Dermis microvascular lymphatic vessel endothelial cell (primary cell): ENCODE measurements at regions not wholly inside any gene's neighbourhood (a gene's known extent, or its start where the extent isn't known, plus 50 kb on each side); places are given as distances from the start of the nearest gene placed in this dataset.

ENCODE experiments used
- DNase-seq, 2 donors: peaks; one replicate each; pipeline versions ENCODE4 v3.0.0 to v3.0.0-alpha.2; 2010; ENCODE audit warnings: low read depth in 2 of 2

GRCh38 chr18:21996351-21996826, 173.0 kb upstream of the GATA6 start:
- DNase-seq, result no peak

DNA sequence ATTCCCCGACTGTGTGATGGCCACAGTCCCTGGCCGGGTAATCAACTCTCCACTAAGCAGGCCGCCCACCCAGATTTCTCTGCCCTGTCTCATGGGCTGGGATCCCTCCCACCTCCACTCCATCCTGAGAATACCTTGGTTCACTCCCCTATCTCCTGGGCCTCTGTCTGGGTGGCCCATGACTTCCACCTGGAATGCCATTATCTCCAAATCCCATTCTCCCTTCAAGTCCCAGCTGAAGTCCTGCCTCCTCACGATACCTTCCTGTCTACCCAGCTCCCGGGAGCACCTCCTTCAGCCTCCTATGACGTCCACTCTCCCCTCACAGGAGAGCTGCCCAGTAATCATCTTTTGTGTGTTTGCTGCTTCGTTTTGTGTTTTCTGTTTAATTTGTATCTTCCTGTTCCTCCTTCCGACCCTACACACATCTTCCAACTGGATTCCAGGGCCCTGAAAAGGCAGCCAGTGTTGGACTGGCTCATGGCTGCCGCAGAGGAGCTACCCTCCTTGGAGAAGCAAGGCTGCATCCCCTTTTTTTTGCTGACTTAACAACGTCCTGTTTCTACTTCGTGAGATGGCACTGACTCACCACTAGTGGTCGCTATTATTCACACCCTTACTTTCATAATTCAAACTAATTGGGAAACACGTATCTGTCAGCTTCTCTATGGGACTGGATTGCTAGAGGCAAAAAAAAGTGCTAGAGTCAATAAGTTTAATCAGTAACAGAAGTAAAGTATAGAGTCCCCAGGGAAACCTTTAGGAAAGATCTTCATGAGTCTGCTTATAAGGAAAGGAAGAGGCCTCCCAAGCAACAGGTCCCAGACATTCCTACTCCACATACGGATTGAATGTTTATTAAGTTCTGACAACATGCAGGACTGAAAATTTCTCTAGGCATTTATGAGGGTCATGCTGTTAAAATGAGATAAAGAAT, 171.9 kb upstream of the GATA6 start:
- DNase-seq, result peak; percentile 36 to 54

DNA sequence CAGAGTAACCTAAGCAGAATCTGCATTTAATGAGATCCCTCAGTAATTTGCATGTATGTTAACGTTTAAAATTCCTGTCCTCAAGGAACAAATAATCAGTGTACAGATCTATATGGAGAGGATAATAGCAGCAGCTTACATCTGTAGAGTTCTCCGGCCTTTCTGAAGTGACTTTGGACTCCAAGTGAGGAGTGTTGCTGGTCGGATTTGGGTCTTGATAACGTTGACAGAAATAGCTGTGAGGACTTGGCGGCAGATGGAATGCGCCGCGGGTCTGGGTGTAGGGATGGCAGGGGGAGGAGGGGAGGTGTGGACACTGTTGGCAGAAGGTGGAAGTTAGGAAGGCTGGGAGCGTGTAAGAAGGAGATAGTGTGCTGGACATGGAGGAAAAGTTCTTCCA, 170.9 kb upstream of the GATA6 start:
- DNase-seq, result no peak

- no peak for DNase-seq
Observed at GRCh38 chr18:22001912-22002487, 167.4 kb upstream of the GATA6 start.

DNA sequence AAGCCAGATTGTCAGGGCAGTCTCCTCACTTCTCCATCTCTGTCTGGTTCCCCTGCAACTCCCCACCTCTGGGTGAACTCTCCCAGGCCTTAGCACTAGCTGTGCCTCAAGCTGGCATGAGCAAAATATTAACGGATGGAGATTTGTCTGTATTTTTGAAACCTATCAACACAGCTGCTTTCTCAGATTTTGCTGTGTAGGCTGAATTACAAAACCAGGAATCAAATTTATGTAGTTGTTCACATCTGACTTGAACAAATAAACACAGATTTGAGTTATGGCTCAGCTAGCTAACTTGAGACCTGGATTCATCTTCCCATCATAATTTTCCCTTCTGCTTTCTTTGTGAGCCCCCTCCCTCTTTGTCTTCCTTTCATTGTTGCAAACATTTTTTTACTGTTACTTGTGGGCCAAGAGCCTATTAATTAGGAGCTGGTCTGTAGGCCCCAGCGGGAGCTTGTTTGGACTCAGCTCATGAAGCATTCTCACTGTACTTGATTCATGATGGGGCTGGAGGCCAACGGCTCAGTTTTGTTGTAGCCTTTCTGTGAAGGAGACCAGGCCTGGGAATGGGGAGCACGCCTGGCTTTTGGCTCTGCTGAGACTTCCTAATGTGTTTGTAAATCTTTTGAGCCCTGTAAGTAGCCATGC, 164.1 kb upstream of the GATA6 start:
- no peak for DNase-seq

- DNase-seq, result no peak
Observed at GRCh38 chr18:22006458-22006857, 162.9 kb upstream of the GATA6 start.

DNA sequence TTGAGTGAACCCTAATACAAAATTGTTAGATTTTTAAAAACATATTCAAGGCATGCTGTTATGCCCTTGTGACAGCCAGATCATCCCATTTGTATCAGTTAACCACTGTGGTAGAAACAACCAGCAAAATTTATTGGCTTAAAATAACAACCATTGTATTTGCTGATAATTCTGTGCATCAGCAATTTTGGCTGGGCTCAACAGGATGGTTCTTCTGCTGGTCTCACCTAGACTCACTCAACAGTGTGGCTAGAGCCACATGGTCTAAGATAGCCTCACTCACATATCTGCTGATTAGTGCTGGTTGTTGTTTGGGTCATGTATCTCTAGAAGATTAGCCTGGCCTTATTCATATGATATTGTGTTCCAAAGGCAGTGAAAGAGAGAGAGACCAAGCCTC, 160.1 kb upstream of the GATA6 start:
- no peak for DNase-seq

DNA sequence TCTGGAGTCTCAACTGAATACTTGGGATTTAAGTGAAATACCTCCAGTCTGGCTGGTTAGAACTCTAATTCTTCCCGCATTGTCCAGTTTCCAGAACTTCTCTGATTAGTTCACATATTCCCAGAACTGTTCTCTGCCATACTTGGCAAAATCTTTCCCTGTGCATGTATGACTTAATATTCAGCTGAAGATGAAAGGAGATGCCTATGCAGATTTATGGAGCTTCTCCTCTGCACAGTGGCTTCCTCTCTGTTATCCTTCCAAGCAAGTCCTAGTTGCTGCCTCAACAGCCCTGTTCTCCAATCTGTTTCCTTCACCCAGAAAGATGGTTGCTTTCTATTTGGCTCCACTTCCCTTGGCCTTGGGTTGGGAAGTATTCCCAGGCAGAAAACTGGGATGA, 155.4 kb upstream of the GATA6 start:
- DNase-seq, result no peak

DNA sequence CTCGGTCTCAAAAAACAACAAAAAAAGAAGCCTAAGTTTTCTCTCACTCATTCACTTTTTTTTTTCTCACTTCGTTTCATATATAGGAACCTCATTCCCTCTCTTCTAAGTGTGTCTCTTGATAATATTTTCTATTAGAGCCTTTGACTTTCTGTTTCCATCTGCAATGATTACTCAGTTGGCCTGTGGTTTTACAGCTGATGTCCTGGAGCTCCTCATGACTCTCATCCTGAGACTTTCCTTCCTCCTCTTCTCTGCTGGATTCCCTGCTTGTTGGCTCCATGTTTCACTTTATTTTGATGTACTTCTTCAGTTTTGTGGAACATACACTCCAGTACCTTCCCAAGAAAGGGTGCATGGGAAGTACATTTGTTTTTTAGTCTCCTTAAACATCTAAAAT, 154.2 kb upstream of the GATA6 start:
- DNase-seq, result no peak

DNA sequence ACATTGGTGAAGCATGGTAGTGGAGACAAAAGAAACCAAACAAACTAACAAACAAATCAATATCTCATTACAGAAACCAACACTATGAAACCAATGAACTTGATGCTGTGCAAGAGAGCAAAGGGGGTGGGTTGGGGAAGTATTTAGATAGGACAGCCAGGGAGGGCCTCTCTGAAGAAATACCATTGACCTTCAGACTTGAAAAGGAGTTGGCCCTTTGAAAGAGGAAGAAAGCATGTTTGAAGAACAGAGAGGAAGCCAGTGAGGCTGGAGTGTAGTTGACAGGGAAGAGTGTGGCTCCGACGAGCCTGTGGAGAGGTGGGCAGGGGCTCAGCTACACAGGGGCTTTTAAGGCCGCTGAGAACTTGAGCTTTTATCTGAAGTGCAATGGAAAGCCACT, 151.0 kb upstream of the GATA6 start:
- no peak for DNase-seq

- no peak for DNase-seq
Observed at GRCh38 chr18:22019193-22019592, 150.2 kb upstream of the GATA6 start.

- no peak for DNase-seq
Observed at GRCh38 chr18:22020127-22020866, 149.1 kb upstream of the GATA6 start.

DNA sequence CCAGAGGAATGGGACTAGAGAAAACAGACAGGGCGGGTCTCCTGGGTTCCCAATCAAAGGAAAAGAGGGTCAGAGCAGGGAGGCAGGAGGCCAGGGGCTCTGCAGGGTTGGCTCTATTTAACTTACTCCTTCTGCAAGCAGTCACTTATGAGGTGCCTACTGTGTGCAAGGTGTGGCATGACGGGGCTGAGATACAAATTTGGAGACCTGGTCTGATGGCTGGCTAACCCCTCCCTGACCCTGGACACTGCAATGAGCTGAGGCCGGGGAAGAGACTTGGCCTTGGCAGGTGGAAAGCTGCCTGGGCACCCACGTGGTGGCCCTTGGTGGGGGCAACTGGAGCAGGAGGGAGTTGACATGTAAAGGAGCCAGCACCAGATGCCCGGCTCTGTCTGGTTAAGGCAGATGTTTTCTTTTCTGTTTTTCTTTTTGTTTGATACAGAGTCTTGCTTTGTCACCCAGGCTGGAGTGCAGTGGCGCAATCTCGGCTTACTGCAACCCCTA, 148.5 kb upstream of the GATA6 start:
- DNase-seq, result no peak

GRCh38 chr18:22021701-22022100, 147.7 kb upstream of the GATA6 start:
- DNase-seq, result no peak

DNA sequence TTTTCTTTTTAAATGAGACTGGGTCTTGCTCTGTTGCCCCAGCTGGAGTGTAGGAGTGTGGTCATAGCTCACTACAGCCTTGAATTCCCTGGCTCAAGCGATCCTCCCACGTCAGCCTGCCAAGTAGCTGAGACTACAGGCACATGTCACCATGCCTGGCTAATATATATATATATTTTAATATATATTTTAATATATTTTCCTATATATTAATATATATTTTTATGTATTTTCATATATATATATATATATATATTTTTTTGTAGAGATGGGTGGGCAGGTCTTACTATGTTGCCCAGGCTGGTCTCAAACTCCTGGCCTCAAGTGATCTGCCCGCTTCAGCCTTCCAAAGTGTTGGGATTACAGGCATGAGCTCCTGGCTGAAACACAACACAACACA, 144.5 kb upstream of the GATA6 start:
- no peak for DNase-seq

DNA sequence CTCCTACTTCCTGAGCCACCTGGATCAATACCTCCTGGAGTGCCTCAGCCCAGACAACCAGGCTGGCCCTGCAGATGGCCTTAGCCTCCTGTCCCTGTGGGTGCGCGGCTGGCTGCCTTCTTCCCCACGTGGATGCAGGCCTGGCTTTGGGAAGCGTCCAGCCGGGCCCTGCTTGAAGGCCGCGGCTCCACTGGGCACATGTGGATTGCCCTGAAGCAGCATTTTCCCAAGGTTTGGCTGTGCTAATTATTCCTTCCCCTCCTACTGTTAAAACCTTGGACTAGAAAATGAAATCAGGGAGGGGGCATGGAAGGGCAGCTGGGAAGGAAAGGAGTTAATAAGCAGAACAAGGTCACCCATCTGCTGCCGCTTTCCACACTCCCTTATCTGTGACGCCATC, 143.0 kb upstream of the GATA6 start:
- DNase-seq, result no peak

DNA sequence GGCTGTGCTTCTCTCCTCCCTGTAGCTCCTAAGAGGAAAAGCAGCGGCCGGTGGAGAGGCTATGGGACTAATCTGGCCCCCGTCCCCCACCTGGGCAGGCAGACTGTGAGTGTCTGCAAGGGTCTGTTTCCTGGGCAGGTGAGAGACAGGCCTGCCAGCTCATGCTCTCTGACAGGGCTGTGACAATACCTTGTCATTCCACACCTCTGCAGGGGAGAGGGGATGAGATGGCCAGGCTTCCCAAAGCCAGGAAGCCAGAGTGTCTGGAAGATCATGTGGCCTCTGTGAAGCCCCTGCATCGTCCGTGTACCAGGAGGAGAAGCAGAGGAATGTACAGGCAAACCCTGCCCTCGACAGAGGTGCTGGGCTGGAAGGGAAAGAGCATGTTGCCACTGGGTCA, 142.5 kb upstream of the GATA6 start:
- DNase-seq, result no peak

DNA sequence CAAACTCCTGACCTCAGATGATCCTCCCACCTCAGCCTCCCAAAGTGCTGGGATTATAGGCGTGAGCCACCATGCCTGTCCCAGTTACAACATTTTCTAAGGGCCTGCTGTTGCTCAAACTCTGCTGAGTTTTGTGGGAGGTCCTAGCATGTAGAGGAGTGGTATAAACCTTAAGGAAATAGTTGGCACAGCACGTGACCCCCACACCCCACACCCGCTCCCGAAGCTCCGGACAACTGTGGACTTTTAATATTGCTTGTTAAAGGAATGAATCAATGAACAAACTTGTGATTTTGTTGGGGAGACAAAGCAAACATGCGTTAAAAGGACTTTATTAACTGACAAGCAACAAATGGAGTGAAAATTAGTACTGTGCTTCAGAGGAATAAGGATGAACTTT, 137.8 kb upstream of the GATA6 start:
- DNase-seq, result no peak

- peak in 1 of 2 donors; percentile 49 for DNase-seq
Observed at GRCh38 chr18:22032392-22032961, 136.9 kb upstream of the GATA6 start.

DNA sequence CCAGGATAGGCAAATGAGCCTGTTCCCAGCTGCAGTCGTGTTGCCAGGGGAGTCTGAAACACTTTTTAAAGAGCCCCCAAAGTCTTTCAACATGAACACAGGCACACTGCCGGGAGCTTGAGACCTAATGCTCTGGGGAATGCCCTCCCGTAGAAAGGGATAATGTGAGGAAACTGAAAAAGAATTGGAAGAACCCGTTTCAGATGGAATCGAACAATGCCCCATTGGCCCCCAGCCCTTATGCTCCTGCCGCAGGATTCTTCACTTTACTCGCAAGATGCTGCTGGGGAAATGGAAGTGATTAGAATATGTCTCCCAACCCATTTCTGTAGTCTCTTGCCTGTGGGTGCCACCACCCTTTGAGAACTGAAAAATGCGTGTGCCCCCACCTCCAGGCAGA, 136.3 kb upstream of the GATA6 start:
- DNase-seq, result no peak

GRCh38 chr18:22034276-22034675, 135.1 kb upstream of the GATA6 start:
- DNase-seq, result no peak
